H1 (cell line): ENCODE measurements at regions not wholly inside any gene's neighbourhood (a gene's known extent, or its start where the extent isn't known, plus 50 kb on each side); places are given as distances from the start of the nearest gene placed in this dataset.

Experiments used
- CTCF ChIA-PET: fragments of 300-600 bp; sonication (Branson Sonifier 250); formaldehyde crosslinking; loops from one replicate; lab custom pipeline; 2021; ENCODE audit not compliant: partially characterized antibody; lab: Charles Lee
- POLR2A ChIA-PET: fragments of 300-600 bp; sonication (Branson Sonifier 250); formaldehyde crosslinking; loops from one replicate; lab custom pipeline; 2021; ENCODE audit warnings: inconsistent platforms; ENCODE audit not compliant: partially characterized antibody; lab: Charles Lee
- DNase-seq, 2 experiments: peaks; one replicate each; pipeline versions ENCODE4 v3.0.0 to v3.0.0-alpha.2; 2010 to 2022; ENCODE audit warnings: low spot score in 2 of 2, low read depth in 1 of 2, mixed read lengths in 1 of 2
- FAIRE-seq: peaks from 2 replicates; lab custom pipeline; 2011; peaks lifted over from hg19 to GRCh38; lab: Jason Lieb, UNC
- H2AFZ ChIP-seq: 2 replicates; pipeline ENCODE4 v1.8.1; 2012; ENCODE audit warnings: low read length, inconsistent platforms
- H2AK5ac ChIP-seq: 2 replicates; pipeline ENCODE4 v1.6.1; 2013; ENCODE audit warnings: low read depth, low read length
- H2BK120ac ChIP-seq: replicated peaks from 2 replicates; pipeline ENCODE3; 2013; ENCODE audit warnings: low read depth, low read length, inconsistent platforms
- H2BK12ac ChIP-seq: 2 replicates; pipeline ENCODE4 v1.6.1; 2013; ENCODE audit warnings: low read depth, low read length
- H2BK15ac ChIP-seq: 2 replicates; pipeline ENCODE4 v1.6.1; 2013; ENCODE audit warnings: low read length
- H2BK20ac ChIP-seq: 2 replicates; pipeline ENCODE4 v1.6.1; 2013; ENCODE audit warnings: low read length
- H2BK5ac ChIP-seq: 2 replicates; pipeline ENCODE4 v1.6.1; 2013; ENCODE audit warnings: low read depth, low read length
- H3K14ac ChIP-seq: 2 replicates; pipeline ENCODE4 v1.6.1; 2013; ENCODE audit warnings: inconsistent platforms; ENCODE audit not compliant: insufficient read length
- H3K18ac ChIP-seq: 2 replicates; pipeline ENCODE4 v1.6.1; 2013; ENCODE audit warnings: low read length; ENCODE audit errors: extremely low read depth
- H3K23ac ChIP-seq: 2 replicates; pipeline ENCODE4 v1.6.1; 2013; ENCODE audit warnings: inconsistent platforms; ENCODE audit not compliant: insufficient read length
- H3K23me2 ChIP-seq: 2 replicates; pipeline ENCODE4 v1.6.1; 2013; ENCODE audit warnings: low read depth, low read length
- H3K27ac ChIP-seq: 2 replicates; pipeline ENCODE4 v1.6.1; 2011; ENCODE audit warnings: low read depth, low read length, inconsistent platforms
- H3K27me3 ChIP-seq, 4 experiments: replicated peaks in 1 of 4; 1 replicate in 1 of 4; 2 replicates in 3 of 4; pipeline versions ENCODE4 v1.6.1 to v1.8.1; 2011 to 2013; ENCODE audit warnings: low read length in 3 of 4, mild to moderate bottlenecking in 3 of 4, inconsistent platforms in 2 of 4, mixed read lengths in 2 of 4, moderate library complexity in 1 of 4; ENCODE audit not compliant: control insufficient read depth in 3 of 4, insufficient read depth in 3 of 4; ENCODE audit errors: extremely low read depth in 1 of 4
- H3K36me3 ChIP-seq, 4 experiments: 2 replicates each; pipeline versions ENCODE4 v1.6.1 to v1.8.1; 2011 to 2013; ENCODE audit warnings: mild to moderate bottlenecking in 4 of 4, low read length in 3 of 4, moderate library complexity in 2 of 4, control low read depth in 1 of 4, inconsistent platforms in 1 of 4; ENCODE audit not compliant: insufficient read depth in 4 of 4, control insufficient read depth in 2 of 4
- H3K4ac ChIP-seq: replicated peaks from 2 replicates; pipeline ENCODE3; 2013; ENCODE audit warnings: low read length, low read depth, mixed read lengths, inconsistent platforms; ENCODE audit not compliant: insufficient read length
- H3K4me1 ChIP-seq, 4 experiments: replicated peaks in 1 of 4; 1 replicate in 1 of 4; 2 replicates in 3 of 4; pipeline versions ENCODE4 v1.6.1 to v1.8.1; 2011 to 2013; ENCODE audit warnings: low read length in 3 of 4, inconsistent platforms in 2 of 4, mixed read lengths in 1 of 4; ENCODE audit not compliant: insufficient read depth in 4 of 4, control insufficient read depth in 3 of 4
- H3K4me2 ChIP-seq, 2 experiments: 2 replicates each; pipeline versions ENCODE4 v1.6.1 to v1.8.1; 2011 to 2013; ENCODE audit warnings: low read depth in 2 of 2, low read length in 2 of 2, control low read depth in 1 of 2, inconsistent platforms in 1 of 2, mild to moderate bottlenecking in 1 of 2; ENCODE audit not compliant: insufficient read depth in 1 of 2
- H3K4me3 ChIP-seq, 4 experiments: fragments of 200-600, 300-600 bp in 1 of 4; sonication (generic), shearing (Covaris generic), sonication (Bioruptor Twin) in 1 of 4; 2 replicates each; pipeline versions ENCODE4 v1.5.1 to v1.8.1; 2011 to 2016; ENCODE audit warnings: low read length in 4 of 4, low read depth in 3 of 4, control low read depth in 2 of 4, inconsistent platforms in 2 of 4, mild to moderate bottlenecking in 2 of 4, mixed read lengths in 1 of 4, moderate library complexity in 1 of 4; ENCODE audit not compliant: insufficient read depth in 2 of 4; ENCODE audit errors: extremely low read depth in 1 of 4
- H3K56ac ChIP-seq: replicated peaks from 2 replicates; pipeline ENCODE3; 2013; ENCODE audit warnings: low read depth, mild to moderate bottlenecking, mixed read lengths, low read length, inconsistent platforms; ENCODE audit not compliant: insufficient read length
- H3K79me1 ChIP-seq: 2 replicates; pipeline ENCODE4 v1.6.1; 2013; ENCODE audit warnings: low read depth, low read length, control low read depth
- H3K79me2 ChIP-seq, 2 experiments: 2 replicates each; pipeline versions ENCODE4 v1.6.1 to v1.8.1; 2012 to 2013; ENCODE audit warnings: low read length in 2 of 2, mild to moderate bottlenecking in 2 of 2, inconsistent platforms in 1 of 2; ENCODE audit not compliant: insufficient read depth in 2 of 2, control insufficient read depth in 1 of 2
- H3K9ac ChIP-seq, 4 experiments: replicated peaks in 1 of 4; 1 replicate in 1 of 4; 2 replicates in 3 of 4; pipeline versions ENCODE4 v1.6.1 to v1.8.1; 2011 to 2013; ENCODE audit warnings: low read depth in 3 of 4, low read length in 3 of 4, control low read depth in 2 of 4, mild to moderate bottlenecking in 2 of 4, moderate library complexity in 2 of 4, inconsistent platforms in 1 of 4; ENCODE audit errors: extremely low read depth in 1 of 4
- H3K9me3 ChIP-seq, 2 experiments: 2 replicates each; pipeline versions ENCODE4 v1.6.1 to v1.8.1; 2012 to 2013; ENCODE audit warnings: mild to moderate bottlenecking in 2 of 2, moderate library complexity in 2 of 2, control low read depth in 1 of 2, inconsistent platforms in 1 of 2, low read depth in 1 of 2, low read length in 1 of 2, mixed read lengths in 1 of 2; ENCODE audit not compliant: insufficient read depth in 2 of 2
- H4K20me1 ChIP-seq, 2 experiments: replicated peaks in 1 of 2; 2 replicates each; pipeline versions ENCODE3 to v1.8.1; 2011 to 2013; ENCODE audit warnings: inconsistent platforms in 2 of 2, low read length in 2 of 2, mild to moderate bottlenecking in 1 of 2; ENCODE audit not compliant: insufficient read depth in 2 of 2, control insufficient read depth in 1 of 2
- H4K5ac ChIP-seq: 2 replicates; pipeline ENCODE4 v1.6.1; 2013; ENCODE audit warnings: low read length, low read depth, mixed read lengths, inconsistent platforms; ENCODE audit not compliant: insufficient read length
- H4K8ac ChIP-seq: 2 replicates; pipeline ENCODE4 v1.8.0; 2013; ENCODE audit warnings: mild to moderate bottlenecking, moderate library complexity, low read length, inconsistent platforms; ENCODE audit not compliant: insufficient read depth; ENCODE audit errors: extremely low read depth
- H4K91ac ChIP-seq: replicated peaks from 2 replicates; pipeline ENCODE3; 2013; ENCODE audit warnings: low read length, mixed read lengths, inconsistent platforms; ENCODE audit not compliant: insufficient read length
- CBX5 ChIP-seq: fragments of 300-800, 300-1000 bp; sonication (generic); IDR thresholded peaks from 2 replicates; pipeline ENCODE4 v1.7.1; 2016; ENCODE audit warnings: antibody characterized with exemption, low read length, low read depth
- CHD2 ChIP-seq: IDR thresholded peaks from 2 replicates; pipeline ENCODE4 v1.6.1; 2012; ENCODE audit warnings: low read length, improper control_type of control experiment
- CTCF ChIP-seq, 3 experiments: IDR thresholded peaks; 1 replicate in 2 of 3; 2 replicates in 1 of 3; pipeline versions ENCODE4 v1.5.1 to v1.6.1; 2011; ENCODE audit warnings: low read length in 3 of 3, mild to moderate bottlenecking in 3 of 3, inconsistent platforms in 2 of 3, low read depth in 1 of 3, moderate library complexity in 1 of 3; ENCODE audit not compliant: insufficient read depth in 1 of 3; ENCODE audit errors: control extremely low read depth in 1 of 3
- EP300 ChIP-seq, 2 experiments: IDR thresholded peaks; 1 replicate in 1 of 2; 2 replicates in 1 of 2; pipeline ENCODE4 v1.6.1; 2011 to 2012; ENCODE audit warnings: low read depth in 2 of 2, low read length in 2 of 2, mild to moderate bottlenecking in 2 of 2, borderline replicate concordance in 1 of 2, inconsistent platforms in 1 of 2, moderate library complexity in 1 of 2
- FOSL1 ChIP-seq: IDR thresholded peaks from 2 replicates; pipeline ENCODE4 v1.6.1; 2011; ENCODE audit warnings: mild to moderate bottlenecking, low read depth, low read length, moderate library complexity; ENCODE audit not compliant: insufficient read depth
- KDM1A ChIP-seq: fragments of 200-600, 300-600 bp; sonication (generic); IDR thresholded peaks from 2 replicates; pipeline ENCODE4 v1.7.1; 2016; ENCODE audit warnings: mild to moderate bottlenecking, low read length, borderline replicate concordance
- RBBP5 ChIP-seq: IDR thresholded peaks from 2 replicates; pipeline ENCODE4 v1.7.1; 2012; ENCODE audit warnings: low read depth, mild to moderate bottlenecking, inconsistent platforms, low read length, moderate library complexity, borderline replicate concordance
- RFX5 ChIP-seq: IDR thresholded peaks from 2 replicates; pipeline ENCODE4 v1.6.1; 2011; ENCODE audit warnings: low read depth, low read length, improper control_type of control experiment, borderline replicate concordance
- SAP30 ChIP-seq: fragments of 300-600 bp; sonication (generic); IDR thresholded peaks from 2 replicates; pipeline ENCODE4 v1.7.1; 2012; ENCODE audit warnings: low read length, moderate library complexity, mild to moderate bottlenecking, inconsistent platforms; ENCODE audit not compliant: insufficient read depth, insufficient replicate concordance
- SIRT6 ChIP-seq: IDR thresholded peaks from one replicate; pipeline ENCODE4 v1.7.1; 2012; ENCODE audit warnings: low read length, inconsistent platforms
- SUZ12 ChIP-seq: fragments of 200-600 bp; sonication (generic); IDR thresholded peaks from 2 replicates; pipeline ENCODE4 v1.6.1; 2012; ENCODE audit warnings: mild to moderate bottlenecking, inconsistent platforms, low read length, moderate library complexity, mixed read lengths
- TEAD4 ChIP-seq: IDR thresholded peaks from 2 replicates; pipeline ENCODE4 v1.6.1; 2012; ENCODE audit warnings: low read depth, low read length, inconsistent platforms, mixed read lengths

- no peak overlapping the region for H2AFZ ChIP-seq
- ChIA-PET CTCF (interaction anchor here (0.6 kb wide), 1 partner anchor 309 kb away, joined by 3 read pairs; no protein-coding TSS in a partner anchor), POLR2A (no interaction called here)
- H4K20me1 ChIP-seq: no peaks in the 10 kb centered on the region
- no peaks in the 10 kb centered on the region for H3K27me3 ChIP-seq
- H3K4me1 ChIP-seq: peaks cover 0 to 2% (median 0%) of the 10 kb centered on the region in 4 experiments; a peak in 1 of 7 replicates
- H3K23ac ChIP-seq: no peak overlapping the region
- H3K4me3 ChIP-seq: no peak overlapping the region
- no peak overlapping the region for H2BK120ac ChIP-seq
- H2BK20ac ChIP-seq: no peak overlapping the region
- H4K8ac ChIP-seq: no peak overlapping the region
- no peak overlapping the region for H4K5ac ChIP-seq
- H3K9ac ChIP-seq: no peak overlapping the region
- no peak overlapping the region for H3K18ac ChIP-seq
- DNase-seq: no peak
- H3K4ac ChIP-seq: no peak overlapping the region
- H2AK5ac ChIP-seq: no peak overlapping the region
- no peak overlapping the region for H3K14ac ChIP-seq
- no peak overlapping the region for H2BK12ac ChIP-seq
- H2BK15ac ChIP-seq: no peak overlapping the region
- no peaks in the 10 kb centered on the region for H3K79me1 ChIP-seq
- H3K27ac ChIP-seq: no peak overlapping the region
- no peaks in the 10 kb centered on the region for H3K23me2 ChIP-seq
- no peak overlapping the region for H4K91ac ChIP-seq
- peaks cover 9 to 24% of the 10 kb centered on the region in 2 experiments for H3K9me3 ChIP-seq
- TF ChIP-seq KDM1A: no peak
- no peak for TF ChIP-seq CBX5
- TF ChIP-seq FOSL1: no peak
- TF ChIP-seq SIRT6: no peak
- no peak for TF ChIP-seq RFX5
- TF ChIP-seq SAP30: no peak
- no peak for TF ChIP-seq TEAD4
- TF ChIP-seq SUZ12: no peak
- TF ChIP-seq CTCF (IDR thresholded peaks at IDR 0.05; ENCODE audit: control extremely low read depth in 1 of 3, insufficient read depth in 1 of 3, low read depth in 1 of 3, low read length in 3 of 3): no peak
- no peak for TF ChIP-seq CHD2
- TF ChIP-seq EP300 (IDR thresholded peaks at IDR 0.05; ENCODE audit: borderline replicate concordance in 1 of 2, low read depth in 2 of 2, low read length in 2 of 2): no peak
- TF ChIP-seq RBBP5: no peak
- no peaks in the 10 kb centered on the region for H3K79me2 ChIP-seq
- H3K4me2 ChIP-seq: no peak overlapping the region
- H2BK5ac ChIP-seq: no peak overlapping the region
- no peak for FAIRE-seq
- no peak overlapping the region for H3K56ac ChIP-seq
- no peaks in the 10 kb centered on the region for H3K36me3 ChIP-seq
These were observed 694.5 kb upstream of the BCHE start for GRCh38 chr3:166531730-166532129.
